ENCODE measurements at regions not wholly inside any gene's neighbourhood (a gene's known extent, or its start where the extent isn't known, plus 50 kb on each side); places are given as distances from the start of the nearest gene placed in this dataset.
"Not testable (repeated sequence)": the region's sequence is repeated elsewhere in the genome, so short reads cannot be mapped to it uniquely, and the experiment has no call there.

DNA sequence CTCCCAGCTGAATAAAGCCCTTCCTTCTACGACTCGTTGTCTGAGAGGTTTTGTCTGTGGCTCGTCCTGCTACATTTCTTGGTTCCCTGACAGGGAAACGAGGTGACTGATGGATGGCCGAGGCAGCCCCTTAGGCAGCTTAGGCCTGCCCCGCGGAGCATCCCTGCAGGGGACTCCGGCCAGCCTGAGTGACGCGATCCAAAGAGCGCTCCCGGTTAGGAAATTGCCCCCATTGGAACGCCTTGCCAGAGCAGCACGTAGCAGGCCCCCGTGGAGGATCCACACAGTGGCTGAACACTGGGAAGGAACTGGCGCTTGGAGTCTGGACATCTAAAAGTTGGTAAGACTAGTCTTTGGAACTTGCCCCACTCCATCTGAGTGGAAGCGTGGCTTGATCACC lies 296.8 kb upstream of the SGCG start:
- no peak for TF ChIP-seq EZH2 (IDR thresholded peaks at IDR 0.05; ENCODE audit: borderline replicate concordance, low read length)
- TF ChIP-seq, protein P1, sequence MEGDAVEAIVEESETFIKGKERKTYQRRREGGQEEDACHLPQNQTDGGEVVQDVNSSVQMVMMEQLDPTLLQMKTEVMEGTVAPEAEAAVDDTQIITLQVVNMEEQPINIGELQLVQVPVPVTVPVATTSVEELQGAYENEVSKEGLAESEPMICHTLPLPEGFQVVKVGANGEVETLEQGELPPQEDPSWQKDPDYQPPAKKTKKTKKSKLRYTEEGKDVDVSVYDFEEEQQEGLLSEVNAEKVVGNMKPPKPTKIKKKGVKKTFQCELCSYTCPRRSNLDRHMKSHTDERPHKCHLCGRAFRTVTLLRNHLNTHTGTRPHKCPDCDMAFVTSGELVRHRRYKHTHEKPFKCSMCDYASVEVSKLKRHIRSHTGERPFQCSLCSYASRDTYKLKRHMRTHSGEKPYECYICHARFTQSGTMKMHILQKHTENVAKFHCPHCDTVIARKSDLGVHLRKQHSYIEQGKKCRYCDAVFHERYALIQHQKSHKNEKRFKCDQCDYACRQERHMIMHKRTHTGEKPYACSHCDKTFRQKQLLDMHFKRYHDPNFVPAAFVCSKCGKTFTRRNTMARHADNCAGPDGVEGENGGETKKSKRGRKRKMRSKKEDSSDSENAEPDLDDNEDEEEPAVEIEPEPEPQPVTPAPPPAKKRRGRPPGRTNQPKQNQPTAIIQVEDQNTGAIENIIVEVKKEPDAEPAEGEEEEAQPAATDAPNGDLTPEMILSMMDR (IDR thresholded peaks at IDR 0.05; ENCODE audit: low read length), result no peak
- peak overlapping the region; percentile 18 for H3K4me3 ChIP-seq (ENCODE audit: low read depth, low read length, poor library complexity, severe bottlenecking)
- H3F3A ChIP-seq (ENCODE audit: insufficient read depth, low read length), result no peaks in the 10 kb centered on the region
- H3K27ac ChIP-seq (ENCODE audit: low read depth, low read length, poor library complexity, severe bottlenecking), result peak overlapping the region; percentile 90
- no peaks in the 10 kb centered on the region for H3K27me3 ChIP-seq (ENCODE audit: insufficient read depth, low read length)
- H2AFZ ChIP-seq (ENCODE audit: low read length), result peak overlapping the region; percentile 16; the same call in 1 of the 2 replicates
- no peaks in the 10 kb centered on the region for H4K20me1 ChIP-seq (ENCODE audit: insufficient read depth, low read length)
- no peaks in the 10 kb centered on the region for H3K9me3 ChIP-seq (ENCODE audit: low read length)
- no peaks in the 10 kb centered on the region for H3K9me2 ChIP-seq (ENCODE audit: low read depth, low read length)
- H3K4me2 ChIP-seq (ENCODE audit: low read length), result peak overlapping the region; percentile 25; the same call in 1 of the 2 replicates
- H3K79me2 ChIP-seq (ENCODE audit: insufficient read depth, low read length), result no peaks in the 10 kb centered on the region
- H3K36me3 ChIP-seq (ENCODE audit: insufficient read depth, low read length), result no peaks in the 10 kb centered on the region
- H3K9ac ChIP-seq (ENCODE audit: low read length), result no peak overlapping the region; the same call in 1 of the 2 replicates
- H3K4me1 ChIP-seq (ENCODE audit: insufficient read depth, low read length, severe bottlenecking), result peaks cover 52% of the 10 kb centered on the region

DNA sequence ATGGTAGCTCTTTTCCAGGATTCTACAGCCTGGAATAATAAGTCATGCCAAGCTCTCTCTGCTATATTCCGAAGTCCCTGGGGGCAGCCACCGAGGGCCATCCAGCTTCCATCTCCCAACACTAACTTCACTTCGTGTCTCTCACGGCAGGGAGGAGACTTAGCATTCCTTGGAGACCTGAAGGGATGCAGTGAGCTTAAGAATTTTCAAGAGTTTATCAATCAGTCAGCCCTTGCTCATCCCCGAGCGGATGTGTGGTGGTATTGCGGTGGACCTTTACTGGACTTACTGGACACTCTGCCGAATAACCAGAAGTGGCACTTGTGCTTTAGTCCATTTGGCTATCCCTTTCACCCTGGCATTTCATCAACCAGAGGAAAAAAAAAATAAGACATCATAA lies 294.7 kb upstream of the SGCG start:
- not testable (repeated sequence) for H3F3A ChIP-seq (ENCODE audit: insufficient read depth, low read length); H3K27ac ChIP-seq (ENCODE audit: low read depth, low read length, poor library complexity, severe bottlenecking); H2AFZ ChIP-seq (ENCODE audit: low read length); H3K36me3 ChIP-seq (ENCODE audit: insufficient read depth, low read length); H3K9me3 ChIP-seq (ENCODE audit: low read length); H3K79me2 ChIP-seq (ENCODE audit: insufficient read depth, low read length); H3K4me3 ChIP-seq (ENCODE audit: low read depth, low read length, poor library complexity, severe bottlenecking); H3K4me2 ChIP-seq (ENCODE audit: low read length); H3K9ac ChIP-seq (ENCODE audit: low read length); H3K9me2 ChIP-seq (ENCODE audit: low read depth, low read length); H3K27me3 ChIP-seq (ENCODE audit: insufficient read depth, low read length); H4K20me1 ChIP-seq (ENCODE audit: insufficient read depth, low read length)
- peaks cover 35% of the 10 kb centered on the region for H3K4me1 ChIP-seq (ENCODE audit: insufficient read depth, low read length, severe bottlenecking)

DNA sequence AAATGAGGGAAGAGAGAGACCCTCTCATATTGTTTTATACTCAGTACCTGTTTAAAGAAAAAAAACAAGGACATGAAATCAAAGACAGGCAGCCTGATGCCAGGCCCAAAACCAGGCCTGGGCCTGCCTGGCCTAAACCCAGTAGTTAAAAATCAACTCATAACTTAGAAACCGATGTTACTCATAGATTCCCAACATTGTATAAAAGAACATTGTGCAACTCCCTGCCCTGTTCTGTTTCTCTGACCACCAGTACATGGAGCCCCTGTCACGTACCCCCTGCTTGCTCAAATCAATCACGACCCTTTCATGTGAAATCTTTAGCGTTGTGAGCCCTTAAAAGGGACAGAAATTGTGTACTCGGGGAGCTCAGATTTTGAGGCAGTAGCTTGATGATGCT lies 291.4 kb upstream of the SGCG start:
- not testable (repeated sequence) for H3K36me3 ChIP-seq (ENCODE audit: insufficient read depth, low read length)

DNA sequence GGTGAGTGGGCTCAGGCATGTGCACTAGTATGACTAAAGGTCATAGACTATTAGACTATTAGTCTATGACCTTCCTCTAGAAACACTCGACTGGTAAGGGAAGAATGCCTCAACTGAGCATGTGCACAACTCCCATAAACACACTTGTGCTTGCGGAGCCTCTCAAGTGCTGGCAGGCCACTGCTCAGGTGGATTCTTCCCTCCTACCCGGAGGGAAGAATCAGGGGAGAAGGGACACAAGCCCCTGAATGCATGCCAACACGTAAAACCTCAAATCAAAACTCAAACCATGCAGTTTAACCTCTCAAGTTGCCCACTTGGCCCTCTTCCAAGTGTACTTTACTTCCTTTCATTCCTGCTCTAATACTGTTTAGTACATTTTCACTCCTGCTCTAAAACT lies 287.6 kb upstream of the SGCG start:
- H3K9me2 ChIP-seq (ENCODE audit: low read depth, low read length), result no peaks in the 10 kb centered on the region
- no peaks in the 10 kb centered on the region for H3F3A ChIP-seq (ENCODE audit: insufficient read depth, low read length)
- H3K27me3 ChIP-seq (ENCODE audit: insufficient read depth, low read length), result no peaks in the 10 kb centered on the region
- no peaks in the 10 kb centered on the region for H3K9me3 ChIP-seq (ENCODE audit: low read length)
- no peak overlapping the region for H2AFZ ChIP-seq (ENCODE audit: low read length)
- peaks cover 9% of the 10 kb centered on the region for H3K4me1 ChIP-seq (ENCODE audit: insufficient read depth, low read length, severe bottlenecking)
- H4K20me1 ChIP-seq (ENCODE audit: insufficient read depth, low read length), result no peaks in the 10 kb centered on the region
- H3K27ac ChIP-seq (ENCODE audit: low read depth, low read length, poor library complexity, severe bottlenecking), result no peak overlapping the region
- TF ChIP-seq, protein P1 (IDR thresholded peaks at IDR 0.05; ENCODE audit: low read length), result no peak
- TF ChIP-seq EZH2 (IDR thresholded peaks at IDR 0.05; ENCODE audit: borderline replicate concordance, low read length), result no peak
- H3K36me3 ChIP-seq (ENCODE audit: insufficient read depth, low read length), result no peaks in the 10 kb centered on the region
- no peak overlapping the region for H3K9ac ChIP-seq (ENCODE audit: low read length)
- H3K4me3 ChIP-seq (ENCODE audit: low read depth, low read length, poor library complexity, severe bottlenecking), result no peak overlapping the region
- no peaks in the 10 kb centered on the region for H3K79me2 ChIP-seq (ENCODE audit: insufficient read depth, low read length)
- H3K4me2 ChIP-seq (ENCODE audit: low read length), result no peak overlapping the region

More for the DNA sequence above, 291.4 kb upstream of the SGCG start:
- not testable (repeated sequence) for H3K79me2 ChIP-seq (ENCODE audit: insufficient read depth, low read length); H3K9me3 ChIP-seq (ENCODE audit: low read length); H2AFZ ChIP-seq (ENCODE audit: low read length); H3K4me2 ChIP-seq (ENCODE audit: low read length); H3K27me3 ChIP-seq (ENCODE audit: insufficient read depth, low read length); H3F3A ChIP-seq (ENCODE audit: insufficient read depth, low read length); H3K4me3 ChIP-seq (ENCODE audit: low read depth, low read length, poor library complexity, severe bottlenecking); H3K27ac ChIP-seq (ENCODE audit: low read depth, low read length, poor library complexity, severe bottlenecking); H3K9me2 ChIP-seq (ENCODE audit: low read depth, low read length); H4K20me1 ChIP-seq (ENCODE audit: insufficient read depth, low read length); H3K9ac ChIP-seq (ENCODE audit: low read length)
- peaks cover 11% of the 10 kb centered on the region for H3K4me1 ChIP-seq (ENCODE audit: insufficient read depth, low read length, severe bottlenecking)
